ENCODE measurements at regions not wholly inside any gene's neighbourhood (a gene's known extent, or its start where the extent isn't known, plus 50 kb on each side); places are given as distances from the start of the nearest gene placed in this dataset.

- TF ChIP-seq CTCF (IDR thresholded peaks at IDR 0.05) (no peak), POLR2A (IDR thresholded peaks at IDR 0.05) (no peak)
These were observed 218.2 kb downstream of the ASCL1 start for GRCh38 chr12:103175625-103176024.

Data from stomach (tissue), 4 donors.